ENCODE measurements at regions not wholly inside any gene's neighbourhood (a gene's known extent, or its start where the extent isn't known, plus 50 kb on each side); places are given as distances from the start of the nearest gene placed in this dataset.

GRCh38 chr9:14992081-14992480 is 81.9 kb upstream of the FREM1 start (continued):
- no peak for TF ChIP-seq HIVEP1 (CRISPR knock-in tag; IDR thresholded peaks at IDR 0.05)
- TF ChIP-seq POLR2AphosphoS5 (IDR thresholded peaks at IDR 0.05; ENCODE audit: control insufficient read depth, insufficient read depth, low read depth, low read length) = no peak
- TF ChIP-seq ARID1B (IDR thresholded peaks at IDR 0.05) = no peak
- TF ChIP-seq ATF1 (CRISPR knock-in tag; IDR thresholded peaks at IDR 0.05) = no peak
- TF ChIP-seq ATF1 (tag; IDR thresholded peaks at IDR 0.05) = 0 out of 2 replicates have a peak, but pooled peaks have one; percentile 10
- no peak for TF ChIP-seq HOMEZ (CRISPR knock-in tag; IDR thresholded peaks at IDR 0.05)
- TF ChIP-seq ZNF318 (IDR thresholded peaks at IDR 0.05; ENCODE audit: borderline replicate concordance in 1 of 2, low read depth in 1 of 2) = 0 out of 4 replicates have a peak, but pooled peaks of 1 of the 2 experiments have one; percentile 35
- no peak for TF ChIP-seq JUNB (CRISPR knock-in tag; conservative IDR thresholded peaks at IDR 0.05)
- no peak for TF ChIP-seq RBM14 (IDR thresholded peaks at IDR 0.05; ENCODE audit: borderline replicate concordance, insufficient read depth, low read depth, low read length)
- TF ChIP-seq ETV5 (CRISPR knock-in tag; IDR thresholded peaks at IDR 0.05; ENCODE audit: low read depth) = no peak
- TF ChIP-seq ATF7 (IDR thresholded peaks at IDR 0.05) = 0 out of 2 replicates have a peak, but pooled peaks have one; percentile 30
- no peak for TF ChIP-seq BHLHE40 (IDR thresholded peaks at IDR 0.05; ENCODE audit: low read length)
- TF ChIP-seq CGGBP1 (CRISPR knock-in tag; IDR thresholded peaks at IDR 0.05) = no peak
- no peak for TF ChIP-seq CTCFL (IDR thresholded peaks at IDR 0.05; ENCODE audit: borderline replicate concordance, insufficient read depth, low read depth, low read length, poor library complexity, severe bottlenecking)
- no peak for TF ChIP-seq NONO (IDR thresholded peaks at IDR 0.05; ENCODE audit: low read depth in 2 of 2, low read length in 1 of 2)
- TF ChIP-seq ZNF121 (CRISPR knock-in tag; conservative IDR thresholded peaks at IDR 0.05) = no peak

Data from K562 (cell line).